Neural cell (in vitro differentiated cells): ENCODE measurements at regions not wholly inside any gene's neighbourhood (a gene's known extent, or its start where the extent isn't known, plus 50 kb on each side); places are given as distances from the start of the nearest gene placed in this dataset.

Source experiments
- H2AFZ ChIP-seq: fragments of 200-600, 300-800 bp; sonication (generic), shearing (Covaris generic); 2 replicates; pipeline ENCODE4 v1.6.0; 2014; ENCODE audit warnings: low read depth, mild to moderate bottlenecking, antibody characterized with exemption, low read length, moderate library complexity
- H3F3A ChIP-seq: fragments of 200-600 bp; shearing (Covaris generic); 2 replicates; pipeline ENCODE4 v1.6.1; 2016; ENCODE audit warnings: mild to moderate bottlenecking, moderate library complexity, mixed read lengths, antibody characterized with exemption, low read length; ENCODE audit not compliant: insufficient read depth, poor library complexity, severe bottlenecking
- H3K27ac ChIP-seq: fragments of 200-600, 300-800 bp; sonication (generic), shearing (Covaris generic); 2 replicates; pipeline ENCODE4 v1.5.1; 2014; ENCODE audit warnings: mild to moderate bottlenecking, low read length, moderate library complexity
- H3K27me3 ChIP-seq: fragments of 300-800, 200-600 bp; sonication (generic), shearing (Covaris generic); 2 replicates; pipeline ENCODE4 v1.6.0; 2014; ENCODE audit warnings: mild to moderate bottlenecking, low read depth, low read length, moderate library complexity; ENCODE audit not compliant: insufficient read depth
- H3K36me3 ChIP-seq: fragments of 300-800, 200-600 bp; sonication (generic), shearing (Covaris generic); 2 replicates; pipeline ENCODE4 v1.5.1; 2014; ENCODE audit warnings: mild to moderate bottlenecking, antibody characterized with exemption, low read length, moderate library complexity; ENCODE audit not compliant: insufficient read depth
- H3K4me2 ChIP-seq: fragments of 300-800, 200-600 bp; sonication (generic), shearing (Covaris generic); 2 replicates; pipeline ENCODE4 v1.6.0; 2014; ENCODE audit warnings: mild to moderate bottlenecking, low read length
- H3K4me3 ChIP-seq: fragments of 300-800, 200-600 bp; sonication (generic), shearing (Covaris generic); 2 replicates; pipeline ENCODE4 v1.5.1; 2014; ENCODE audit warnings: mild to moderate bottlenecking, low read length, moderate library complexity
- H3K79me2 ChIP-seq: fragments of 200-600 bp; shearing (Covaris generic); replicated peaks from 2 replicates; pipeline ENCODE4 v1.6.0; 2014; ENCODE audit warnings: mild to moderate bottlenecking, low read length, moderate library complexity; ENCODE audit not compliant: insufficient read depth
- H3K9ac ChIP-seq: fragments of 300-800, 200-600 bp; sonication (generic), shearing (Covaris generic); 2 replicates; pipeline ENCODE4 v1.6.1; 2016; ENCODE audit warnings: mild to moderate bottlenecking, low read length, mixed read lengths
- H3K9me2 ChIP-seq: fragments of 200-600 bp; shearing (Covaris generic); 2 replicates; pipeline ENCODE4 v1.6.1; 2016; ENCODE audit warnings: mild to moderate bottlenecking, low read length, mixed read lengths; ENCODE audit not compliant: insufficient read depth
- H3K9me3 ChIP-seq: fragments of 200-600, 300-800 bp; sonication (generic), shearing (Covaris generic); 2 replicates; pipeline ENCODE4 v1.6.1; 2016; ENCODE audit warnings: mild to moderate bottlenecking, mixed run types, low read length, moderate library complexity, mixed read lengths
- H4K20me1 ChIP-seq: fragments of 200-600 bp; shearing (Covaris generic); 2 replicates; pipeline ENCODE4 v1.6.1; 2016; ENCODE audit warnings: mild to moderate bottlenecking, mixed run types; ENCODE audit not compliant: insufficient read depth
- EP300 ChIP-seq: fragments of 450-650 bp; conservative IDR thresholded peaks from 2 replicates; pipeline ENCODE4 v1.6.1; 2014; ENCODE audit warnings: antibody characterized with exemption, mild to moderate bottlenecking, moderate library complexity; ENCODE audit not compliant: poor library complexity, severe bottlenecking
- EZH2 ChIP-seq: fragments of 200-600, 300-800 bp; shearing (Covaris generic), sonication (generic); IDR thresholded peaks from 2 replicates; pipeline ENCODE4 v1.6.1; 2014; ENCODE audit warnings: antibody characterized with exemption, low read length, borderline replicate concordance, mild to moderate bottlenecking; ENCODE audit not compliant: insufficient read depth, poor library complexity, severe bottlenecking
- MXI1 ChIP-seq: fragments of 450-650 bp; conservative IDR thresholded peaks from 2 replicates; pipeline ENCODE4 v1.6.1; 2014; ENCODE audit warnings: antibody characterized with exemption, mild to moderate bottlenecking; ENCODE audit not compliant: poor library complexity, severe bottlenecking
- POLR2AphosphoS5 ChIP-seq: IDR thresholded peaks from 2 replicates; pipeline ENCODE4 v1.6.1; 2012
- RAD21 ChIP-seq: fragments of 450-650 bp; conservative IDR thresholded peaks from 2 replicates; pipeline ENCODE4 v1.6.1; 2014; ENCODE audit warnings: antibody characterized with exemption, mild to moderate bottlenecking, moderate library complexity
- SMC3 ChIP-seq: fragments of 450-650 bp; conservative IDR thresholded peaks from 2 replicates; pipeline ENCODE4 v1.6.1; 2014; ENCODE audit warnings: antibody characterized with exemption, mild to moderate bottlenecking, moderate library complexity; ENCODE audit not compliant: poor library complexity
- TAF1 ChIP-seq: IDR thresholded peaks from 2 replicates; pipeline ENCODE4 v1.6.1; 2012; ENCODE audit warnings: low read depth
- TF ChIP-seq, protein P1 (sequence below): fragments of 450-650 bp; IDR thresholded peaks from 2 replicates; pipeline ENCODE4 v1.5.1; 2014; ENCODE audit warnings: antibody characterized with exemption, mild to moderate bottlenecking, moderate library complexity; ENCODE audit not compliant: poor library complexity, severe bottlenecking
- TF ChIP-seq, protein P2 (sequence below): IDR thresholded peaks from 2 replicates; pipeline ENCODE4 v1.6.1; 2012; ENCODE audit warnings: borderline replicate concordance

DNA sequence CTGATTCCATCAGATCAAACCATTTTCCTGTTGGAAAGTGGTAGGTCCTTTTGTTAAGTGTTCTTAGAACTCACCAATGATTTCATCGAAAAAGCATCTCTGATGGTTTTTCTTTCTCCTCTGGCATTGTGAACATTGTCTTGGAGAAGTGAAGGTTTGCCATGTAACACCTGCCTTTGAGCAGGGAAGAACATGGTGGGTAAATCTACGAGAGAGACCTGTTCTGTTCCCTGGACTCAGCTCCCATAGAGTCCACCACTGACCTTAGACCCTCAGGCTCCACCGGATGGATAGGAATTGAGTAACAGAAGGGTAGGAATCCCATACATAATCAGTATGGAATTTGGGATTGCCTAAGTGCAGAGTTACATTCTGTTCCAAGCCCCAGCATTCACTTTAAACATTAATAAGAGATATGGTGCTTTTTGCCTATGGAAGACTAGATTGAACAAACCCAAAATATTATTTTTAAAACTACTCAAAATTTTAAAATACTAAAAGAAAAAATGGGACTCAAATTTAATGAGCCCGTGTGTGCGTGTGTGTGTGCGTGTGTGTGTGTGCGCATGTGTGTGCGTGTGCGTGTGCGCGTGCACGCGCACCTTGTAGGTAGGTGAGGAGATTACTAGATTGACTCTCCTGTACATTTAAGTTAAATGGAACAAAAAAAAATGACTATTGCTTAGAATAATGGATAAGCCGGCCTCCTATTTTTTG is 92.0 kb downstream of the C9orf152 start:
- Histone ChIP-seq H3K4me2 (no peak overlapping the region), H3K79me2 (no peaks in the 10 kb centered on the region), H4K20me1 (no peaks in the 10 kb centered on the region), H3K36me3 (no peaks in the 10 kb centered on the region), H3K9me3 (no peaks in the 10 kb centered on the region), H3K9me2 (no peaks in the 10 kb centered on the region), H3K4me3 (no peak overlapping the region), H3K27me3 (no peaks in the 10 kb centered on the region), H3F3A (no peaks in the 10 kb centered on the region), H2AFZ (no peak overlapping the region), H3K9ac (no peak overlapping the region), H3K27ac (no peak overlapping the region)
- TF ChIP-seq EZH2: no peak
- TF ChIP-seq EP300: no peak
- TF ChIP-seq, protein P1, sequence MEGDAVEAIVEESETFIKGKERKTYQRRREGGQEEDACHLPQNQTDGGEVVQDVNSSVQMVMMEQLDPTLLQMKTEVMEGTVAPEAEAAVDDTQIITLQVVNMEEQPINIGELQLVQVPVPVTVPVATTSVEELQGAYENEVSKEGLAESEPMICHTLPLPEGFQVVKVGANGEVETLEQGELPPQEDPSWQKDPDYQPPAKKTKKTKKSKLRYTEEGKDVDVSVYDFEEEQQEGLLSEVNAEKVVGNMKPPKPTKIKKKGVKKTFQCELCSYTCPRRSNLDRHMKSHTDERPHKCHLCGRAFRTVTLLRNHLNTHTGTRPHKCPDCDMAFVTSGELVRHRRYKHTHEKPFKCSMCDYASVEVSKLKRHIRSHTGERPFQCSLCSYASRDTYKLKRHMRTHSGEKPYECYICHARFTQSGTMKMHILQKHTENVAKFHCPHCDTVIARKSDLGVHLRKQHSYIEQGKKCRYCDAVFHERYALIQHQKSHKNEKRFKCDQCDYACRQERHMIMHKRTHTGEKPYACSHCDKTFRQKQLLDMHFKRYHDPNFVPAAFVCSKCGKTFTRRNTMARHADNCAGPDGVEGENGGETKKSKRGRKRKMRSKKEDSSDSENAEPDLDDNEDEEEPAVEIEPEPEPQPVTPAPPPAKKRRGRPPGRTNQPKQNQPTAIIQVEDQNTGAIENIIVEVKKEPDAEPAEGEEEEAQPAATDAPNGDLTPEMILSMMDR: no peak
- no peak for TF ChIP-seq MXI1

DNA sequence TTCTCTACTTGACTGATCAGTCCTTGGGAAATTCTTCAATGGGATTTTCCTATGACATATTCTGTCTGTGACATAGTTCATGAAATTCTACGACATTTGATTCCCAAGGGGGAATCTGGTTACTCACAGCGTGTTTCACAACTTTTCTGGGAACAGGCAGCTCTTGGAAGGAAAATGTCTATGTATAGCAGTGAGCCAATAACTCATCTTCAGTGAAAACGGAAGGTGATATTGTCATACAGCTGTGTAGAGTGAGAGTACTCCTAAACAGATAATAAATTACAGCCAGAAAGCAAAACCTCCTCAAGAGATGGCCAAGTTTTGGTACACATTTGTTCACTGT is 91.4 kb downstream of the C9orf152 start:
- Histone ChIP-seq H3K9me2 (no peaks in the 10 kb centered on the region), H3K27ac (no peak overlapping the region), H3K9ac (no peak overlapping the region), H3K4me2 (no peak overlapping the region), H4K20me1 (no peaks in the 10 kb centered on the region), H2AFZ (no peak overlapping the region), H3K9me3 (no peaks in the 10 kb centered on the region), H3K4me3 (no peak overlapping the region), H3K36me3 (no peaks in the 10 kb centered on the region), H3K79me2 (no peaks in the 10 kb centered on the region), H3K27me3 (no peaks in the 10 kb centered on the region), H3F3A (no peaks in the 10 kb centered on the region)
- TF ChIP-seq, protein P1: no peak
- no peak for TF ChIP-seq MXI1
- TF ChIP-seq SMC3: no peak
- no peak for TF ChIP-seq TAF1
- TF ChIP-seq RAD21: no peak
- no peak for TF ChIP-seq EZH2
- TF ChIP-seq, protein P2, sequence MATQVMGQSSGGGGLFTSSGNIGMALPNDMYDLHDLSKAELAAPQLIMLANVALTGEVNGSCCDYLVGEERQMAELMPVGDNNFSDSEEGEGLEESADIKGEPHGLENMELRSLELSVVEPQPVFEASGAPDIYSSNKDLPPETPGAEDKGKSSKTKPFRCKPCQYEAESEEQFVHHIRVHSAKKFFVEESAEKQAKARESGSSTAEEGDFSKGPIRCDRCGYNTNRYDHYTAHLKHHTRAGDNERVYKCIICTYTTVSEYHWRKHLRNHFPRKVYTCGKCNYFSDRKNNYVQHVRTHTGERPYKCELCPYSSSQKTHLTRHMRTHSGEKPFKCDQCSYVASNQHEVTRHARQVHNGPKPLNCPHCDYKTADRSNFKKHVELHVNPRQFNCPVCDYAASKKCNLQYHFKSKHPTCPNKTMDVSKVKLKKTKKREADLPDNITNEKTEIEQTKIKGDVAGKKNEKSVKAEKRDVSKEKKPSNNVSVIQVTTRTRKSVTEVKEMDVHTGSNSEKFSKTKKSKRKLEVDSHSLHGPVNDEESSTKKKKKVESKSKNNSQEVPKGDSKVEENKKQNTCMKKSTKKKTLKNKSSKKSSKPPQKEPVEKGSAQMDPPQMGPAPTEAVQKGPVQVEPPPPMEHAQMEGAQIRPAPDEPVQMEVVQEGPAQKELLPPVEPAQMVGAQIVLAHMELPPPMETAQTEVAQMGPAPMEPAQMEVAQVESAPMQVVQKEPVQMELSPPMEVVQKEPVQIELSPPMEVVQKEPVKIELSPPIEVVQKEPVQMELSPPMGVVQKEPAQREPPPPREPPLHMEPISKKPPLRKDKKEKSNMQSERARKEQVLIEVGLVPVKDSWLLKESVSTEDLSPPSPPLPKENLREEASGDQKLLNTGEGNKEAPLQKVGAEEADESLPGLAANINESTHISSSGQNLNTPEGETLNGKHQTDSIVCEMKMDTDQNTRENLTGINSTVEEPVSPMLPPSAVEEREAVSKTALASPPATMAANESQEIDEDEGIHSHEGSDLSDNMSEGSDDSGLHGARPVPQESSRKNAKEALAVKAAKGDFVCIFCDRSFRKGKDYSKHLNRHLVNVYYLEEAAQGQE: no peak
- no peak for TF ChIP-seq POLR2AphosphoS5
- TF ChIP-seq EP300: no peak
